Upper lobe of left lung (tissue), 6 donors: ENCODE measurements at regions not wholly inside any gene's neighbourhood (a gene's known extent, or its start where the extent isn't known, plus 50 kb on each side); places are given as distances from the start of the nearest gene placed in this dataset.

ENCODE experiments used
- ATAC-seq, 2 donors: fragments of 200-7000 bp; cut with Tn5 transposase; one replicate each; pipeline ENCODE4 v1.9.1; 2022; ENCODE audit warnings: mild to moderate bottlenecking in 2 of 2, moderate library complexity in 2 of 2; ENCODE audit not compliant: low FRiP score in 2 of 2
- DNase-seq, 2 donors: peaks; one replicate each; pipeline ENCODE4 v3.0.0-alpha.2; 2019 to 2020
- H3K27ac ChIP-seq, 4 donors: fragments of 200-600 bp; sonication (generic); one replicate each; pipeline ENCODE4 v1.5.1; 2016 to 2019
- H3K27me3 ChIP-seq, 4 donors: fragments of 200-600 bp; sonication (generic); one replicate each; pipeline ENCODE4 v1.5.1; 2017 to 2019
- H3K36me3 ChIP-seq, 4 donors: fragments of 200-600 bp; sonication (generic); one replicate each; pipeline ENCODE4 v1.5.1; 2016 to 2019
- H3K4me1 ChIP-seq, 4 donors: fragments of 200-600 bp; sonication (generic); one replicate each; pipeline ENCODE4 v1.5.1; 2018 to 2019
- H3K4me3 ChIP-seq, 4 donors: fragments of 200-600 bp; sonication (generic); one replicate each; pipeline ENCODE4 v1.5.1; 2017 to 2019; ENCODE audit warnings: mild to moderate bottlenecking in 2 of 4, moderate library complexity in 1 of 4
- H3K9me3 ChIP-seq, 4 donors: fragments of 200-600 bp; sonication (generic); one replicate each; pipeline ENCODE4 v1.5.1; 2018 to 2019
- CTCF ChIP-seq, 6 experiments: fragments of 450-650 bp in 4 of 6; fragments of 200-600 bp in 2 of 6; sonication (generic) in 2 of 6; IDR thresholded peaks; one replicate each; pipeline ENCODE4 v1.5.1; 2016 to 2019; ENCODE audit warnings: antibody characterized with exemption in 6 of 6
- EP300 ChIP-seq, 4 donors: sonication (generic); formaldehyde crosslinking; IDR thresholded peaks; one replicate each; pipeline ENCODE4 v1.5.1; 2017; ENCODE audit warnings: antibody characterized with exemption in 4 of 4, control low read depth in 2 of 4
- POLR2A ChIP-seq, 4 donors: fragments of 450-650 bp; IDR thresholded peaks; one replicate each; pipeline ENCODE4 v1.5.1; 2016 to 2017; ENCODE audit warnings: antibody characterized with exemption in 4 of 4, mild to moderate bottlenecking in 2 of 4
- POLR2AphosphoS5 ChIP-seq, 2 donors: sonication (generic); formaldehyde crosslinking; IDR thresholded peaks; one replicate each; pipeline ENCODE4 v1.5.1; 2017; ENCODE audit warnings: antibody characterized with exemption in 2 of 2
- WGBS, 2 donors: methylation state at CpG; one replicate each; pipeline ENCODE4 v1.1.5; 2017 to 2018; 5-methylcytosine and 5-hydroxymethylcytosine counted together
- donor health status: DM: no; HTN: no; CAD: no; lungs with moderate emphysema.
- donor health status: DM: no; HTN: yes; CAD: no; lungs with severe emphysema.

DNA sequence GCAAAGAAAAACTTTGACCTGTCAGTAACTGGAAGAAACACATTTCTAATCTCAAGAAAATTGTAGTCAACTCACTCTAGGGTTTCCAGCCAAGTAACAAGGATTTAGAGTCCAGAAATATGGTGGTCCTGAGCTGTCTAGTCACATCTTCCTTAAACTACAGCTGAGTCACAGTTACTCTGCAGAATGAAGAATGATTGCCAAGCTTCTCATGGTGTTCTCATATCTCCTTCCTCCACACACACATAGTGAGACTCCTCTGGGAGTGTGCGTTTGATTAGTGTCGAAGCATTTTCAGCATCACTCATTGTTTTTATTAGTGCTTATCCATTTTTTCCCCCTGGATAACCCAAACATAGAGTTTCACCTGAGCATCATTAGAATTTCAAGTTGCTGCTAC lies 93.1 kb upstream of the CXCL12 start:
- ATAC-seq (peak in 1 of 2 donors; percentile 46), DNase-seq (no peak)
- no peaks in the 10 kb centered on the region for H3K4me1 ChIP-seq
- no peaks in the 10 kb centered on the region for H3K27me3 ChIP-seq
- 49 to 84% methylated on average over 2 of the region's 2 CpGs for WGBS, 2 donors
- H3K9me3 ChIP-seq, result no peaks in the 10 kb centered on the region
- no peaks in the 10 kb centered on the region for H3K36me3 ChIP-seq
- no peak overlapping the region for H3K4me3 ChIP-seq
- no peak for TF ChIP-seq POLR2A (IDR thresholded peaks at IDR 0.05)
- TF ChIP-seq EP300 (IDR thresholded peaks at IDR 0.05), result no peak
- no peak for TF ChIP-seq POLR2AphosphoS5 (IDR thresholded peaks at IDR 0.05)
- no peak for TF ChIP-seq CTCF (IDR thresholded peaks at IDR 0.05)
- no peak overlapping the region for H3K27ac ChIP-seq

DNA sequence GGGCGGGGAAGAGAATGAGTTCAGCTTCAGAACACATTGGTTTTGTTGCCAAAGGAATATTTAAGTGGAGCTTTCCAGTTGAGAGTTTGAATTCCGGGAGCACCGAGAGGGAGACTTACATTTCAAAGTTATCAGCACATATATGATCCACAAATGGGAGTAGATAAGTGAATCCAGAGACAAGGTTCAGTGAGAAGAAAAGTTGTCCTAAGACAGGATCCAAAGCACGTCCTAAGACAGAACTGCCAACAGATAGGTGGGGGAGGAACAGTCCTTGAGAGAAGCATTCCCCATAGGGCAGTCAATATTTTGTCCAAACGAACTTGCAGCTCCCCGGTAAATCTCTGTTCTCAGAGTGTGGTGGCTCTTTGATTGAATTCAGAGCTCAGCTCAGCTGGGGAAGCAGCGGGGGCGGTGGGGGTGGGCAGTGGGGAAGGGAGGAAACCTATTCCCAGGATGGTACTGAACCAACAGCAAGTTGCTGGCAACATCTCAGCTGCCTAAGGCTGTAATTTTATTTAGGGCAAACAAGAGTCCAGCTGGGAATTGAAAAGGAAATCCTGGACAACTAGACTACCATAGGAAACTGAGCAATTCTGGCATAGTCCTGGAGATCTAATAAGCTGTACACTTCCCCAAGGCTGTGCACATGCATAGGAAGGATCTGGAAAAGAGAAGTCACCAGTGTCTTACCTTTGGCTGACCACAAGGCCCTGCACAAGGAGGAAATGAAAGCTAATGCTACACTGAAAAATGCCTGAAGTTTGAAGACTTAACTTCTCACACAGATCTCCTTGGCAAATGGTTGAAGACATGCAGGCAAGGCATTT lies 94.2 kb upstream of the CXCL12 start:
- 60 to 61% methylated on average over 6 to 8 of the region's 8 CpGs for WGBS, 2 donors
- H3K27ac ChIP-seq, result no peak overlapping the region

GRCh38 chr10:44492678-44493077 lies 107.8 kb upstream of the CXCL12 start:
- Histone ChIP-seq H3K4me3 (no peak overlapping the region), H3K27ac (no peak overlapping the region), H3K36me3 (no peaks in the 10 kb centered on the region), H3K9me3 (no peaks in the 10 kb centered on the region), H3K4me1 (no peaks in the 10 kb centered on the region), H3K27me3 (no peaks in the 10 kb centered on the region)
- DNase-seq (no peak), ATAC-seq (no peak)
- 62 to 70% methylated on average over 3 of the region's 3 CpGs for WGBS, 2 donors
- no peak for TF ChIP-seq CTCF (IDR thresholded peaks at IDR 0.05)
- no peak for TF ChIP-seq EP300 (IDR thresholded peaks at IDR 0.05)
- TF ChIP-seq POLR2A (IDR thresholded peaks at IDR 0.05), result no peak
- no peak for TF ChIP-seq POLR2AphosphoS5 (IDR thresholded peaks at IDR 0.05)

More for the DNA sequence above, 94.2 kb upstream of the CXCL12 start:
- no peaks in the 10 kb centered on the region for H3K27me3 ChIP-seq
- no peaks in the 10 kb centered on the region for H3K36me3 ChIP-seq
- no peak overlapping the region for H3K4me3 ChIP-seq
- DNase-seq (no peak), ATAC-seq (peak in 1 of 2 donors; percentile 60)
- H3K9me3 ChIP-seq, result no peaks in the 10 kb centered on the region
- no peaks in the 10 kb centered on the region for H3K4me1 ChIP-seq
- TF ChIP-seq POLR2AphosphoS5 (IDR thresholded peaks at IDR 0.05) (no peak), CTCF (IDR thresholded peaks at IDR 0.05) (no peak), EP300 (IDR thresholded peaks at IDR 0.05) (no peak), POLR2A (IDR thresholded peaks at IDR 0.05) (no peak)

- WGBS, 2 donors, result 70 to 84% methylated on average over 5 of the region's 5 CpGs
- no peak for ATAC-seq
- TF ChIP-seq POLR2AphosphoS5 (IDR thresholded peaks at IDR 0.05), result no peak
- TF ChIP-seq CTCF (IDR thresholded peaks at IDR 0.05), result no peak
- no peak for TF ChIP-seq POLR2A (IDR thresholded peaks at IDR 0.05)
- TF ChIP-seq EP300 (IDR thresholded peaks at IDR 0.05), result no peak
- H3K4me1 ChIP-seq, result no peaks in the 10 kb centered on the region
- H3K27ac ChIP-seq, result no peak overlapping the region
- H3K9me3 ChIP-seq, result no peaks in the 10 kb centered on the region
- no peaks in the 10 kb centered on the region for H3K36me3 ChIP-seq
- no peaks in the 10 kb centered on the region for H3K27me3 ChIP-seq
- DNase-seq, result no peak
- H3K4me3 ChIP-seq, result no peak overlapping the region
Measured at GRCh38 chr10:44498222-44498621, 113.3 kb upstream of the CXCL12 start.

GRCh38 chr10:44500451-44500850 lies 115.6 kb upstream of the CXCL12 start:
- H3K4me3 ChIP-seq, result no peak overlapping the region
- no peaks in the 10 kb centered on the region for H3K4me1 ChIP-seq
- TF ChIP-seq CTCF (IDR thresholded peaks at IDR 0.05) (no peak), POLR2AphosphoS5 (IDR thresholded peaks at IDR 0.05) (no peak), EP300 (IDR thresholded peaks at IDR 0.05) (no peak), POLR2A (IDR thresholded peaks at IDR 0.05) (no peak)
- H3K27me3 ChIP-seq, result no peaks in the 10 kb centered on the region
- no peaks in the 10 kb centered on the region for H3K9me3 ChIP-seq
- no peak overlapping the region for H3K27ac ChIP-seq
- ATAC-seq (no peak), DNase-seq (no peak)
- WGBS, 2 donors, result 39 to 83% methylated on average over 1 of the region's 1 CpG
- H3K36me3 ChIP-seq, result no peaks in the 10 kb centered on the region
